Fibroblast of pulmonary artery (primary cell): ENCODE measurements at regions not wholly inside any gene's neighbourhood (a gene's known extent, or its start where the extent isn't known, plus 50 kb on each side); places are given as distances from the start of the nearest gene placed in this dataset.

Experiments used
- DNase-seq: peaks from one replicate; pipeline ENCODE4 v3.0.0-alpha.2; 2010; ENCODE audit warnings: low read depth
- H3K4me3 ChIP-seq: replicated peaks from 2 replicates; pipeline ENCODE4 v1.5.1; 2011; ENCODE audit warnings: low read depth, mild to moderate bottlenecking, control low read depth, low read length, moderate library complexity
- TF ChIP-seq, protein P1 (sequence below): IDR thresholded peaks from 2 replicates; pipeline ENCODE4 v1.5.1; 2011; ENCODE audit warnings: mild to moderate bottlenecking, control low read depth, low read length, inconsistent platforms; ENCODE audit errors: missing control alignments

DNA sequence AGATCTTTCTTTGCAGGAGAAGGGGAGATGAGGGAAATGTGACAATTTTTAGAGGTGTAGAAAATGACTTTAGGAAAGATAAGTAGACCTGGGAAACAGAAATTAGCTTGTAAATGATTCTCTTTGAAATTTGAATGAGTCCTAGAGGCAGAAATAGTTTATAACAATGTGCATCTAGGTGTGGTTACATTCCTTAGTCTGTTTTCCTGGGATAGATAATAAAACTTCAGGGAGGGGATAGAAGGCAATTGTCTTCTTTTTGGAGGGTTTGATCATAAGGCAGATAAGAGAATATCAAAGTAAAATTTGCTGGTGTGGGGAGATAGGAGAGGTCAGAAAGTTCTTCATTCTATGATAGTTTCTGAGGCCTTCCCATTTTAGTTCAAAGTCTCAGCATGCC lies 1344.3 kb upstream of the LRRTM1 start:
- TF ChIP-seq, protein P1, sequence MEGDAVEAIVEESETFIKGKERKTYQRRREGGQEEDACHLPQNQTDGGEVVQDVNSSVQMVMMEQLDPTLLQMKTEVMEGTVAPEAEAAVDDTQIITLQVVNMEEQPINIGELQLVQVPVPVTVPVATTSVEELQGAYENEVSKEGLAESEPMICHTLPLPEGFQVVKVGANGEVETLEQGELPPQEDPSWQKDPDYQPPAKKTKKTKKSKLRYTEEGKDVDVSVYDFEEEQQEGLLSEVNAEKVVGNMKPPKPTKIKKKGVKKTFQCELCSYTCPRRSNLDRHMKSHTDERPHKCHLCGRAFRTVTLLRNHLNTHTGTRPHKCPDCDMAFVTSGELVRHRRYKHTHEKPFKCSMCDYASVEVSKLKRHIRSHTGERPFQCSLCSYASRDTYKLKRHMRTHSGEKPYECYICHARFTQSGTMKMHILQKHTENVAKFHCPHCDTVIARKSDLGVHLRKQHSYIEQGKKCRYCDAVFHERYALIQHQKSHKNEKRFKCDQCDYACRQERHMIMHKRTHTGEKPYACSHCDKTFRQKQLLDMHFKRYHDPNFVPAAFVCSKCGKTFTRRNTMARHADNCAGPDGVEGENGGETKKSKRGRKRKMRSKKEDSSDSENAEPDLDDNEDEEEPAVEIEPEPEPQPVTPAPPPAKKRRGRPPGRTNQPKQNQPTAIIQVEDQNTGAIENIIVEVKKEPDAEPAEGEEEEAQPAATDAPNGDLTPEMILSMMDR = no peak
- H3K4me3 ChIP-seq = no peak overlapping the region
- DNase-seq = no peak

- DNase-seq = no peak
- no peak overlapping the region for H3K4me3 ChIP-seq
- TF ChIP-seq, protein P1 = no peak
These were observed 1343.8 kb upstream of the LRRTM1 start for GRCh38 chr2:81648370-81648769.

GRCh38 chr2:81647715-81648230 lies 1343.2 kb upstream of the LRRTM1 start:
- DNase-seq = no peak
- TF ChIP-seq, protein P1 = no peak
- H3K4me3 ChIP-seq = no peak overlapping the region

GRCh38 chr2:81645745-81646301 lies 1341.3 kb upstream of the LRRTM1 start:
- TF ChIP-seq, protein P1 = no peak
- H3K4me3 ChIP-seq = no peak overlapping the region
- DNase-seq = no peak

- H3K4me3 ChIP-seq = no peak overlapping the region
- TF ChIP-seq, protein P1 = no peak
- DNase-seq = no peak
These were observed 1339.6 kb upstream of the LRRTM1 start for GRCh38 chr2:81644189-81644588.

DNA sequence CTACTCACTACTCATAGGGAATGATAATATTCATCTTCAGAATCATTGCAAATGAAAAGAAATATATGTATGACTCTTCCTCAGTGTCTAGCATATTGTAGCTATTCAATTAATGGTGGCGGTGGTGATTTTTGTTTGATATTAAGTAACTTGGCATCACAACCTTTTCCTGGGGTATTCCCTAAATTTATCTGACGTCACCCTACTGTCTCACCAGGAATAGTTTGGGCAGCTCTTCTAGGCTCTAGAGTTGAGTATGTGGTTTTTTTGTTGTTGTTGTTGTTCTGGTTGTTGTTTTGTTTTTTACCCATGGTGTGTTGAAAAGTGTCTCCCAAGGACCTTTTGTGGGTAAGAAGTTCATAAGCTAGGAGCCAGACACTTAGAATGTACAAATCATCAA lies 1320.3 kb upstream of the LRRTM1 start:
- TF ChIP-seq, protein P1 = no peak
- DNase-seq = no peak
- no peak overlapping the region for H3K4me3 ChIP-seq

DNA sequence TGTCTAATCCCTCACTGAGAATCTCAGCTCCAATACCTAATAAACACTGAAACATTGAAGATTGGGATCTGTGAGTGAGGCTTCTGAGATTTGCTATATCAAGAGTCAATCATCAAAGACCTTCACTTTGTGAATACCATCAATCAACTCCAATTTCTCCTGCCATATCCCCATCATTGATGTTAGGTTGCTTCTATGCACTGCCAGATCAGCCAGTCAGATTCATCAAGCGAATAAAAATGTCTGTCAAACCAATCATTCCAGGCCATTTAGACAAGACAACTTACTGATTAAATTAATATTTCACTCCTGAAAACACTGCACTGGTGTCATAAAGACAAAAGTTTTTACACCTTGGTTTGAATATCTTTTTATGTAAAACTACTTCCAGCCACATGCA lies 1295.5 kb upstream of the LRRTM1 start:
- TF ChIP-seq, protein P1 = no peak
- DNase-seq = no peak
- H3K4me3 ChIP-seq = no peak overlapping the region
